AG04450 (cell line): ENCODE measurements at regions not wholly inside any gene's neighbourhood (a gene's known extent, or its start where the extent isn't known, plus 50 kb on each side); places are given as distances from the start of the nearest gene placed in this dataset.

Source experiments
- CTCF ChIA-PET: fragments of 300-600, 350-600 bp; formaldehyde crosslinking; extraction: SDS; loops from one replicate; lab custom pipeline; 2022; ENCODE audit warnings: antibody characterized with exemption, inconsistent platforms; lab: Charles Lee
- POLR2A ChIA-PET: fragments of 350-600 bp; formaldehyde crosslinking; extraction: SDS; loops from one replicate; lab custom pipeline; 2021; ENCODE audit warnings: antibody characterized with exemption, inconsistent platforms; lab: Yijun Ruan, JAX
- DNase-seq: peaks from one replicate; pipeline ENCODE4 v3.0.0-alpha.2; 2011; ENCODE audit warnings: low read depth, low spot score
- H3K27ac ChIP-seq: one replicate; pipeline ENCODE4 v1.5.1; 2012; ENCODE audit warnings: low read depth, low read length, control low read depth
- H3K27me3 ChIP-seq: one replicate; pipeline ENCODE4 v1.6.0; 2012; ENCODE audit warnings: low read length; ENCODE audit not compliant: control insufficient read depth, insufficient read depth
- H3K4me3 ChIP-seq: 2 replicates; pipeline ENCODE4 v1.5.1; 2011; ENCODE audit warnings: mild to moderate bottlenecking, low read depth, low read length, control low read depth
- H3K9me3 ChIP-seq: 2 replicates; pipeline ENCODE4 v1.5.1; 2012; ENCODE audit warnings: low read length; ENCODE audit not compliant: control insufficient read depth, insufficient read depth
- TF ChIP-seq, protein P1 (sequence below): IDR thresholded peaks from 2 replicates; pipeline ENCODE4 v1.5.1; 2011; ENCODE audit warnings: low read depth, low read length, control low read depth, inconsistent platforms

- CTCF ChIA-PET: interaction anchor here (1.7 kb wide), 1 partner anchor 419 kb away, joined by 6 read pairs; no protein-coding TSS in a partner anchor
- POLR2A ChIA-PET: interaction anchor here (0.6 kb wide), 1 partner anchor 1216 kb away, joined by 4 read pairs; no protein-coding TSS in a partner anchor
- H3K27me3 ChIP-seq: no peaks in the 10 kb centered on the region
- no peaks in the 10 kb centered on the region for H3K9me3 ChIP-seq
- TF ChIP-seq, protein P1, sequence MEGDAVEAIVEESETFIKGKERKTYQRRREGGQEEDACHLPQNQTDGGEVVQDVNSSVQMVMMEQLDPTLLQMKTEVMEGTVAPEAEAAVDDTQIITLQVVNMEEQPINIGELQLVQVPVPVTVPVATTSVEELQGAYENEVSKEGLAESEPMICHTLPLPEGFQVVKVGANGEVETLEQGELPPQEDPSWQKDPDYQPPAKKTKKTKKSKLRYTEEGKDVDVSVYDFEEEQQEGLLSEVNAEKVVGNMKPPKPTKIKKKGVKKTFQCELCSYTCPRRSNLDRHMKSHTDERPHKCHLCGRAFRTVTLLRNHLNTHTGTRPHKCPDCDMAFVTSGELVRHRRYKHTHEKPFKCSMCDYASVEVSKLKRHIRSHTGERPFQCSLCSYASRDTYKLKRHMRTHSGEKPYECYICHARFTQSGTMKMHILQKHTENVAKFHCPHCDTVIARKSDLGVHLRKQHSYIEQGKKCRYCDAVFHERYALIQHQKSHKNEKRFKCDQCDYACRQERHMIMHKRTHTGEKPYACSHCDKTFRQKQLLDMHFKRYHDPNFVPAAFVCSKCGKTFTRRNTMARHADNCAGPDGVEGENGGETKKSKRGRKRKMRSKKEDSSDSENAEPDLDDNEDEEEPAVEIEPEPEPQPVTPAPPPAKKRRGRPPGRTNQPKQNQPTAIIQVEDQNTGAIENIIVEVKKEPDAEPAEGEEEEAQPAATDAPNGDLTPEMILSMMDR: no peak
- H3K27ac ChIP-seq: no peak overlapping the region
- no peak overlapping the region for H3K4me3 ChIP-seq
- DNase-seq: no peak
Measured at GRCh38 chr10:5268743-5269142, 72.1 kb downstream of the AKR1C4 start.

GRCh38 chr10:5269791-5270190 is 73.2 kb downstream of the AKR1C4 start:
- Histone ChIP-seq H3K4me3 (no peak overlapping the region), H3K9me3 (no peaks in the 10 kb centered on the region), H3K27me3 (no peaks in the 10 kb centered on the region), H3K27ac (no peak overlapping the region)
- ChIA-PET CTCF (interaction anchor here (1.7 kb wide), 1 partner anchor 420 kb away, joined by 6 read pairs; no protein-coding TSS in a partner anchor), POLR2A (no interaction called here)
- no peak for DNase-seq
- TF ChIP-seq, protein P1: no peak

DNA sequence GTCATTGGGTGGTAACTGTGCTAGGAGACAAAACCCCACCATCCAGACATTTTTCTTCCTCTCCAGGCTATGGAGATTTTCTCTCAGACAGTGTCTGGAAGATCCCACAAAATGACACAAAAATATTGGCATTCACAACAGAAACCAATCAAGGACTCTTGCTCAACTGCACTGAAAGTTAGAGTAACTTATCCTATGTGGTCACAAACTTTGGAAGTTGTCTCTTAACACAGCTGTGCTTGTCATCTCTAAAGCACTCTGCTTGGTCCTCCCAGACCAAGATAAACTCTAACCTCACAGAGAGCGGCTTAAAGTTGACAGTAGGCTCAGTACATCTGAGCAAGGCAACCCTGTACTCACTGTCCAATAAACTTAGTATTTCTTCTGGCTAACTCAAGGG is 74.9 kb downstream of the AKR1C4 start:
- Histone ChIP-seq H3K4me3 (no peak overlapping the region), H3K9me3 (no peaks in the 10 kb centered on the region), H3K27ac (no peak overlapping the region), H3K27me3 (no peaks in the 10 kb centered on the region)
- TF ChIP-seq, protein P1: no peak
- ChIA-PET POLR2A (no interaction called here), CTCF (interaction anchor here (0.5 kb wide), 1 partner anchor 457 kb away, joined by 4 read pairs; no protein-coding TSS in a partner anchor)
- no peak for DNase-seq

GRCh38 chr10:5272065-5272803 is 75.6 kb downstream of the AKR1C4 start:
- H3K27me3 ChIP-seq: no peaks in the 10 kb centered on the region
- no peaks in the 10 kb centered on the region for H3K9me3 ChIP-seq
- ChIA-PET POLR2A (no interaction called here), CTCF (interaction anchor here (0.5 kb wide), 1 partner anchor 458 kb away, joined by 4 read pairs; no protein-coding TSS in a partner anchor)
- no peak for DNase-seq
- H3K4me3 ChIP-seq: no peak overlapping the region
- H3K27ac ChIP-seq: no peak overlapping the region
- TF ChIP-seq, protein P1: no peak

GRCh38 chr10:5274795-5275194 is 78.2 kb downstream of the AKR1C4 start:
- POLR2A ChIA-PET: no interaction called here
- no peak for DNase-seq
- CTCF ChIA-PET: interaction anchor here (0.9 to 1.1 kb wide), 2 partner anchors 9 to 242 kb away, joined by 3 to 4 read pairs; no protein-coding TSS in a partner anchor
- Histone ChIP-seq H3K9me3 (no peaks in the 10 kb centered on the region), H3K27ac (no peak overlapping the region), H3K4me3 (no peak overlapping the region), H3K27me3 (no peaks in the 10 kb centered on the region)
- TF ChIP-seq, protein P1: no peak
